Ovary (tissue), 3 donors: ENCODE measurements at regions not wholly inside any gene's neighbourhood (a gene's known extent, or its start where the extent isn't known, plus 50 kb on each side); places are given as distances from the start of the nearest gene placed in this dataset.

ENCODE experiments used
- CTCF ChIP-seq, 3 donors: fragments of 450-650 bp in 2 of 3; fragments of 200-600 bp in 1 of 3; IDR thresholded peaks; one replicate each; pipeline versions ENCODE4 v1.5.1 to v1.8.0; 2016 to 2022; ENCODE audit warnings: antibody characterized with exemption in 3 of 3, mild to moderate bottlenecking in 1 of 3
- EP300 ChIP-seq: sonication (generic); formaldehyde crosslinking; IDR thresholded peaks from one replicate; pipeline ENCODE4 v1.6.1; 2017; ENCODE audit warnings: antibody characterized with exemption
- POLR2A ChIP-seq: fragments of 450-650 bp; IDR thresholded peaks from one replicate; pipeline ENCODE4 v1.6.1; 2017; ENCODE audit warnings: antibody characterized with exemption, mild to moderate bottlenecking, moderate library complexity
- donor health status: DM: no; HTN: no; CAD: no.

GRCh38 chr7:97351488-97351887, 234.0 kb downstream of the SDHAF3 start:
- TF ChIP-seq CTCF (IDR thresholded peaks at IDR 0.05) (no peak), POLR2A (no peak), EP300 (no peak)
